PC-3 (cell line): ENCODE measurements at regions not wholly inside any gene's neighbourhood (a gene's known extent, or its start where the extent isn't known, plus 50 kb on each side); places are given as distances from the start of the nearest gene placed in this dataset.

ENCODE experiments used
- ATAC-seq: fragments of 200-7000 bp; cut with Tn5 transposase; 2 replicates; pipeline ENCODE4 v1.9.1; 2020; ENCODE audit warnings: mild to moderate bottlenecking, moderate library complexity
- BruUV-seq: library from RNA; stranded (reverse); fragments of 400-500 nt; replicated peaks from 2 replicates; lab custom pipeline; 2021; lab: Mats Ljungman, UMichigan
- CTCF ChIA-PET: fragments of 300-600 bp; sonication (Branson Sonifier 250); formaldehyde crosslinking; loops from one replicate; lab custom pipeline; 2022; ENCODE audit warnings: antibody characterized with exemption; lab: Charles Lee
- POLR2A ChIA-PET: fragments of 300-600 bp; sonication (Branson Sonifier 250); formaldehyde crosslinking; loops from one replicate; lab custom pipeline; 2022; ENCODE audit warnings: antibody characterized with exemption; ENCODE audit not compliant: unreplicated experiment; lab: Charles Lee
- DNase-seq: peaks from one replicate; pipeline ENCODE4 v3.0.0-alpha.2; 2015
- H2AFZ ChIP-seq: fragments of 300-600 bp; sonication (generic); 2 replicates; pipeline ENCODE4 v1.6.0; 2016; ENCODE audit warnings: antibody characterized with exemption, low read length
- H3F3A ChIP-seq: fragments of 300-600 bp; sonication (generic); one replicate; pipeline ENCODE4 v1.6.0; 2017; ENCODE audit warnings: antibody characterized with exemption, low read length, control low read depth, mild to moderate bottlenecking; ENCODE audit not compliant: unreplicated experiment
- H3K27ac ChIP-seq: fragments of 300-600 bp; sonication (generic); 2 replicates; pipeline ENCODE4 v1.5.1; 2016; ENCODE audit warnings: mild to moderate bottlenecking, low read length
- H3K27me3 ChIP-seq: fragments of 300-600 bp; sonication (generic); 2 replicates; pipeline ENCODE4 v1.6.1; 2016; ENCODE audit warnings: low read length, mixed read lengths
- H3K36me3 ChIP-seq: fragments of 300-600 bp; sonication (generic); 2 replicates; pipeline ENCODE4 v1.6.1; 2016; ENCODE audit warnings: low read depth, mixed run types, low read length, mixed read lengths
- H3K4me1 ChIP-seq: fragments of 300-600 bp; sonication (generic); 2 replicates; pipeline ENCODE4 v1.5.1; 2016; ENCODE audit warnings: low read length; ENCODE audit not compliant: insufficient read depth
- H3K4me2 ChIP-seq: fragments of 300-600 bp; sonication (generic); 2 replicates; pipeline ENCODE4 v1.6.0; 2016; ENCODE audit warnings: low read length
- H3K4me3 ChIP-seq: fragments of 300-600 bp; sonication (generic); 2 replicates; pipeline ENCODE4 v1.5.1; 2016; ENCODE audit warnings: mild to moderate bottlenecking, low read length, mixed read lengths
- H3K79me2 ChIP-seq: fragments of 300-600 bp; sonication (generic); 2 replicates; pipeline ENCODE4 v1.6.1; 2017; ENCODE audit warnings: low read length, mixed read lengths
- H3K9ac ChIP-seq: fragments of 300-600 bp; sonication (generic); 2 replicates; pipeline ENCODE4 v1.6.0; 2016; ENCODE audit warnings: mild to moderate bottlenecking, low read length
- H3K9me2 ChIP-seq: fragments of 300-600 bp; sonication (generic); replicated peaks from 2 replicates; pipeline ENCODE4 v1.6.1; 2016; ENCODE audit warnings: mixed run types, low read length, mixed read lengths
- H3K9me3 ChIP-seq: fragments of 300-600 bp; sonication (generic); 2 replicates; pipeline ENCODE4 v1.6.1; 2016; ENCODE audit warnings: low read length, mixed read lengths
- H4K20me1 ChIP-seq: fragments of 300-600 bp; sonication (generic); 2 replicates; pipeline ENCODE4 v1.6.1; 2016; ENCODE audit warnings: low read length, mixed read lengths
- CTCF ChIP-seq: fragments of 300-600 bp; sonication (generic); conservative IDR thresholded peaks from 2 replicates; pipeline ENCODE4 v1.5.1; 2017; ENCODE audit warnings: antibody characterized with exemption, low read depth, mild to moderate bottlenecking, low read length
- EZH2 ChIP-seq: fragments of 300-600 bp; sonication (generic); IDR thresholded peaks from one replicate; pipeline ENCODE4 v1.6.1; 2017; ENCODE audit warnings: antibody characterized with exemption, mild to moderate bottlenecking, low read length; ENCODE audit not compliant: unreplicated experiment
- EZH2phosphoT487 ChIP-seq: fragments of 300-600 bp; sonication (generic); IDR thresholded peaks from 2 replicates; pipeline ENCODE4 v1.6.1; 2018; ENCODE audit warnings: mild to moderate bottlenecking, antibody characterized with exemption, low read length, borderline replicate concordance
- intact Hi-C: fragments of 100-400 bp; cut with micrococcal nuclease; formaldehyde crosslinking; loops from 2 replicates; pipeline ENCODE4 v1.9.0; 2023

GRCh38 chr16:11401161-11402050 lies 56.1 kb downstream of the RMI2 start:
- no peaks in the 10 kb centered on the region for H3K9me2 ChIP-seq
- H3K27me3 ChIP-seq, result no peaks in the 10 kb centered on the region
- ChIA-PET CTCF (no interaction called here), POLR2A (interaction anchor here (0.6 kb wide), 1 partner anchor 24 kb away, joined by 14 read pairs; no protein-coding TSS in a partner anchor)
- H3K4me3 ChIP-seq, result no peak overlapping the region
- no peak overlapping the region for H3K4me2 ChIP-seq
- H3K27ac ChIP-seq, result no peak overlapping the region
- no peaks in the 10 kb centered on the region for H3K9me3 ChIP-seq
- intact Hi-C loops, result no loop called here
- H3K36me3 ChIP-seq, result no peaks in the 10 kb centered on the region
- no peaks in the 10 kb centered on the region for H3K79me2 ChIP-seq
- TF ChIP-seq CTCF (no peak), EZH2 (no peak), EZH2phosphoT487 (no peak)
- H3K4me1 ChIP-seq, result no peaks in the 10 kb centered on the region; the same call in 1 of the 2 replicates
- H4K20me1 ChIP-seq, result no peaks in the 10 kb centered on the region
- ATAC-seq (peak; percentile 59), DNase-seq (peak; percentile 50)
- H2AFZ ChIP-seq, result no peak overlapping the region
- no peak overlapping the region for H3K9ac ChIP-seq
- no TSS peak for BruUV-seq
- H3F3A ChIP-seq, result no peaks in the 10 kb centered on the region

GRCh38 chr16:11402051-11402744 lies 56.9 kb downstream of the RMI2 start:
- no peak overlapping the region for H3K27ac ChIP-seq
- H3F3A ChIP-seq, result no peaks in the 10 kb centered on the region
- H3K36me3 ChIP-seq, result no peaks in the 10 kb centered on the region
- no peak overlapping the region for H3K4me2 ChIP-seq
- H3K79me2 ChIP-seq, result no peaks in the 10 kb centered on the region
- no peaks in the 10 kb centered on the region for H3K9me2 ChIP-seq
- no peak overlapping the region for H3K4me3 ChIP-seq
- POLR2A ChIA-PET, result no interaction called here
- H3K9me3 ChIP-seq, result no peaks in the 10 kb centered on the region
- CTCF ChIA-PET, result no interaction called here
- no peaks in the 10 kb centered on the region; the same call in 1 of the 2 replicates for H3K4me1 ChIP-seq
- intact Hi-C loops, result no loop called here
- no peak overlapping the region for H2AFZ ChIP-seq
- DNase-seq, result no peak
- no peaks in the 10 kb centered on the region for H3K27me3 ChIP-seq
- no peak overlapping the region for H3K9ac ChIP-seq
- ATAC-seq, result no peak
- no TSS peak for BruUV-seq
- no peaks in the 10 kb centered on the region for H4K20me1 ChIP-seq
- TF ChIP-seq EZH2 (no peak), EZH2phosphoT487 (no peak), CTCF (no peak)
